Retinal pigment epithelial cell (primary cell): ENCODE measurements at regions not wholly inside any gene's neighbourhood (a gene's known extent, or its start where the extent isn't known, plus 50 kb on each side); places are given as distances from the start of the nearest gene placed in this dataset.

Source experiments
- DNase-seq: peaks from one replicate; pipeline ENCODE4 v3.0.0-alpha.2; 2010; ENCODE audit warnings: low read depth
- H3K4me3 ChIP-seq: 2 replicates; pipeline ENCODE4 v1.5.1; 2011; ENCODE audit warnings: mild to moderate bottlenecking, low read length, control low read depth, moderate library complexity
- TF ChIP-seq, protein P1 (sequence below): conservative IDR thresholded peaks from 2 replicates; pipeline ENCODE4 v1.5.1; 2011; ENCODE audit warnings: low read depth, low read length, control low read depth, inconsistent platforms

GRCh38 chr4:138297743-138298405 lies 55.7 kb upstream of the SLC7A11 start:
- TF ChIP-seq, protein P1, sequence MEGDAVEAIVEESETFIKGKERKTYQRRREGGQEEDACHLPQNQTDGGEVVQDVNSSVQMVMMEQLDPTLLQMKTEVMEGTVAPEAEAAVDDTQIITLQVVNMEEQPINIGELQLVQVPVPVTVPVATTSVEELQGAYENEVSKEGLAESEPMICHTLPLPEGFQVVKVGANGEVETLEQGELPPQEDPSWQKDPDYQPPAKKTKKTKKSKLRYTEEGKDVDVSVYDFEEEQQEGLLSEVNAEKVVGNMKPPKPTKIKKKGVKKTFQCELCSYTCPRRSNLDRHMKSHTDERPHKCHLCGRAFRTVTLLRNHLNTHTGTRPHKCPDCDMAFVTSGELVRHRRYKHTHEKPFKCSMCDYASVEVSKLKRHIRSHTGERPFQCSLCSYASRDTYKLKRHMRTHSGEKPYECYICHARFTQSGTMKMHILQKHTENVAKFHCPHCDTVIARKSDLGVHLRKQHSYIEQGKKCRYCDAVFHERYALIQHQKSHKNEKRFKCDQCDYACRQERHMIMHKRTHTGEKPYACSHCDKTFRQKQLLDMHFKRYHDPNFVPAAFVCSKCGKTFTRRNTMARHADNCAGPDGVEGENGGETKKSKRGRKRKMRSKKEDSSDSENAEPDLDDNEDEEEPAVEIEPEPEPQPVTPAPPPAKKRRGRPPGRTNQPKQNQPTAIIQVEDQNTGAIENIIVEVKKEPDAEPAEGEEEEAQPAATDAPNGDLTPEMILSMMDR, result no peak
- DNase-seq, result no peak

DNA sequence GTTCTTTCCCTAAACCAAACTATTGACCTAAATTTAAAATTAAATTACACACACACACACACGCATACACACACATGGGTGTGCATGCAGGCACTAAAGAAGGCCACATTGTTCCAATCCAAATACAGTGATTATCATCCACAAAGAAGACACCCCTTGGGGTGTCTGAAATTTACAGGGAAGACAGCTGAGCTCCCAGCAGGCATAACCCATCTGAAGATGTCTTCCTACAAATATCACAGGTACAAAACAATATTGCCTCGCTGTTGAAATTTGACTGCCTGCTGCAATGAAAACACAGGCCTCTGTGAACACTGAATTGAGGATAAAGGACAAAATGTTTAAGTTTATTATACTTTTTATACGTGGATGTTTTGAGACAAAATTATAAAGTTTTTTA lies 50.2 kb upstream of the SLC7A11 start:
- TF ChIP-seq, protein P1, result no peak
- H3K4me3 ChIP-seq, result no peak overlapping the region
- no peak for DNase-seq

More at GRCh38 chr4:138297743-138298405, 55.7 kb upstream of the SLC7A11 start:
- no peak overlapping the region for H3K4me3 ChIP-seq
